Fibroblast of skin of back (primary cell): ENCODE measurements at regions not wholly inside any gene's neighbourhood (a gene's known extent, or its start where the extent isn't known, plus 50 kb on each side); places are given as distances from the start of the nearest gene placed in this dataset.
A peak's percentile ranks its signal among the peaks of the same experiment; 100 is the strongest.
"Not testable (repeated sequence)": the region's sequence is repeated elsewhere in the genome, so short reads cannot be mapped to it uniquely, and the experiment has no call there.

ENCODE experiments used
- DNase-seq: peaks from one replicate; pipeline ENCODE4 v3.0.0-alpha.2; 2013

DNA sequence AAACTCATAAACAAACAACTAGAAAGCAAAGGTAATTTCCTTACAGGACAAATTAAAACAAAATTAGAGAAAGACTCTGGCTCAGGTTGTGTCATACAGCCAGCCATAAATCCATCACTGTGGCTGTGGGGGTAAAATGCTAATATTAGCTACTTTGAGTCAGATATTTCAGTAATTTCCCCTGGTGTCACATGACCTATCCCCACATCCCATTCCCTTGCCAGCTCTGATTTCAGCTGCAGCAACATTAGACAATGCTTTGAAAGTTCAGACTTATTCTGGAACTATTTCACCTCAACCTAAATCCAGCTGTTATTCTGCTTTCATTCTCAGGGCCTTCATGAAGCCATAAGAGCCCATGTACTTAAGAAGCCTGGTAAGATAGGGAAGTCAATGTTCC, 55.3 kb downstream of the RPL10L start:
- DNase-seq: no peak

DNA sequence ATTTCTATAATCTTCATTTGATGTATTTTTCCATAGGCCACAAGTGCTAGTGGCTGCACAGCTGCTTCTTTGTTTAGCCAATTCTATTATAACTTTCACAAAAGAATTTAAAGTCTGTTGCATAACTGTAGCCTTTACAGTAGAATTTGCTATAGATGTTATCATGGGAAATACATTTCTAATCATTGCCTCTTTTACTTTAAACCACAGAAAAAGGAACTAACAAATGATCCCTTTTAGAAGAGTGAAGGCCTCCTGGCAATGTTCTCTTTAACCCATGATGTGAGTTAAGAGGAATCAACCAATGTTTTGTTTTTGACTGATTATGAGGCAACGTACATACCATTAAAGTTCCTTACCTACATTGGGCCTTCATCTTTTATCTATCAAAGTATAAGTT, 68.8 kb downstream of the RPL10L start:
- no peak for DNase-seq

- peak; percentile 37 for DNase-seq
Measured at GRCh38 chr14:46581036-46581671, 70.4 kb downstream of the RPL10L start.

DNA sequence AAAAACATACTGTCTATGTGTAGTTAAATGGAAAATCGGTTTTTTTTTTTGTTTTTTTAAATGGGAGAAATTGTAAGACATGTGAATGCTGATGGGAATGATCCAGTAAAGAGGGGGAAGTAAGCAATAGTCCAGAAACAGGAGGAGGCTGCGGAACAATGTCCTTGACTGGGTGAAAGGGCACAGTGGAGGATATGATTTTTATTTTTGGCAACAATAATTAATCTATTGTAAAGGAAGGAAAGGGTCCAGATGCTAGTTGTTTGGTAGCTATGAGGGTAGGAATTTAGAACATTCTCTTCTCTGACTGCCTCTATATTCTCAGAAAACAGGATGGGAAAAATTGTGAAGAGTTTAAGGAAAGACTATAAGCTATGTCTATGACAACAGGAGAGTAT, 76.6 kb downstream of the RPL10L start:
- no peak for DNase-seq

GRCh38 chr14:46574221-46574977, 77.2 kb downstream of the RPL10L start:
- peak; percentile 67 for DNase-seq

DNA sequence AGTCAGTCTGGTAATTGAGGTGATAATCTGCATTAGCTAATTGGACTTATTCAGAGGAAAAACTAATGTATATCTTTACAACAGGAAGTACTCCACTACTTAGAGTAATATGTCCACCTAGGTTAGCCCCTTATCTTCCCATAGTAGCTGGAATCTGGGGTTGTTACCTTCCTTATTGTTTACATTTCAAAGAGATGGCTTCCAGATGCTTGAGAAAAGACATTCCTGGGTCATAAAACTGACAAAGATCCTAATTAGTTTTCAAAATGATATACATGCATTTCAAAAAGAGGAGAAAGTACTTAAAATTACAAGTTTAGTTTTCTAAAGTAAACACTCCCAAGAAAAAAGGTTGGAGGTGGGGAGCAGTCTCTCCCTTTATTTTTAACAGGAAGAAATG, 78.1 kb downstream of the RPL10L start:
- DNase-seq: no peak

- peak; percentile 87 for DNase-seq
Measured at GRCh38 chr14:46571970-46572369, 79.6 kb downstream of the RPL10L start.

GRCh38 chr14:46568161-46568560, 83.4 kb downstream of the RPL10L start:
- DNase-seq: peak; percentile 34

DNA sequence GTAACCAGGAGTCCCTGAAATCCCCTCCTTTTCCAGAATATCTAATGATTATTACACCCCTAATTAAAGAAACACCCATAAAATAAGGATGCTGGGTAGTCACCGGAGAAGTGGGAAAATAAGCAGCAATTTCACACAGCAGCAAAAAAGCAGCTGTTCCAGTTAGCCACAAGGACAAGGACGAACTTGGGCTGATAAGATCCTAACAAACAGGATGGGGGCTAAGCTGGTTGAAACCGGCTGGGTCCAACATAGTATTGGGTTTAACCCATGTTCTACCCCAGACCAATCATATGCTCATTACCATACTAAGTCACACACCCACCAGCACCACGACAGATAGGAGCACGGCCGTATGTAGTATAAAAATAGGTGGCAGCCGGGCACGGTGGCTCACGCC, 100.7 kb downstream of the RPL10L start:
- no peak for DNase-seq

DNA sequence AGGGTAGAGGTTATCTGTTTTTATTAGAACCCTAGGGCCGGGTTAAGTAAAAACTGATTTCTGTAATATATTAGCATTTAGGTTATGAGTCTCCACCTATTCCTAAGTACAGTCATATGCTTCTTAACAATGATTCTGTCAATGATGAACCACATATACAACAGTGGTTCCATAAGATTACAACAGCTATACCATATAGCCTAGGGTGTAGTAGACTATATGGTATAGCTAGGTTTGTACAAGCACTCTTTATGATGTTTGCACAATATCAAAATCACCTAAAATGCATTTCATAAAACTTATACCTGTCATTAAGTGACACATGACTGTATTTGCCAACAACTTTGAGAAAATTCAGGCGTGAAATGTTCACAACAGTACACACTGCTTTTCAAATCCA, 110.6 kb downstream of the RPL10L start:
- no peak for DNase-seq

DNA sequence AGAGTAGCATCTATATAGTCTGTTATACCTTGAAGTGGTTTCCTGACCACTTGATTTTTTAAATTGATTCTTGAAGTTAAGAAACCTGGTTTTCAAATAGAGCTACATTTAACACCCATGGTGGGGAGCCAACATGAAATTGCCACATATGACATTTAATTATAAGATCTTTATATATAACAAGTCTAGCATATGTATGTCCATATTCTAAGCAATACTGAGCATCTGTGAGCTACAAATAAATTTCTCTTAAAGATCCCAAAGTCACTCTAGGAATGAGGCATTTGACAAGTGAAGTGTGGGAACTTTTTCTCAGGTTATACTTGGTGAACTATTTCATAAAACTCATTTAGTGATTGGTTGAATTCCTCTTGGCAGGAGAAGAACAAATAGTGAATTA, 132.5 kb downstream of the RPL10L start:
- no peak for DNase-seq

GRCh38 chr14:46508752-46509151, 142.8 kb downstream of the RPL10L start:
- DNase-seq: not testable (repeated sequence)

- DNase-seq: no peak
Measured at GRCh38 chr14:46499521-46499920, 152.1 kb downstream of the RPL10L start.

DNA sequence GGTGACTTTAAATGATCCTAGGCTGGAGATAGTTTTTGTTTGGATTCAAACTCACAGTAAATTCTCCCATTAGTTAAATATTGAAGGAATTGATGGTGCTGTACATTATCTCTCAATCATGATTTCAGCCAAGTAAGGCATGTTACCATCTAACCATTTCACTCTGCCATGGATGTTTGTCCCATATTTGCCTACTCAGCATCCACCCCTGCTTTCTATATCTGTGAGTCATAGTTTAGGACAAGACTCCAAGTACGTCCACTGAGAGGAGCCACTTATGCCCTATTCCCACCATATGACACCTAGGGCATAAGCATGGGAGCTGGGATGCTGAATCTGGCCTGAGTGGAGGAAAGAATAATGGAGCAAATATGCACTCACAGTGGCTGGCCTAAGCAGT, 155.2 kb downstream of the RPL10L start:
- DNase-seq: no peak

DNA sequence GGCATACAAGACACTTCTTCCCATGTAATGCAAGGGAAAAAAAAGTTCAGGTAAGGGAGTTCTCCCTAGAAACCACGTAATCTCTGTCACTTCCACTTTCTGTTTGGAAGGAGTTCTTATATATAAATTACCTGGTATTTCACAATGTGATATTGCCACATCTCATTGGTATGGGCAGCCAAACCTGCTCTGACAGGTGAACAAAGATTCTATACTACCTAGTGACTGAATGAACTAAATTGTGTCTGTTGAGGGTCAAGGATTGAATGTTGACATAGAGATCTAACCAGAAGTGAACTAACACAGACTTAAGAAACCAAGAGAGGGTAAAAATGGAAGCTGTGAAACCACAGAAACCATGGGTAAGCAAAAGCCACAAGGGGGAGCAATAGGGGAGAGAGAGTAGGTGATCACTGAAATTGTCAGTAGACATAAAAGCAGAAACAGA, 161.3 kb downstream of the RPL10L start:
- DNase-seq: peak; percentile 0

GRCh38 chr14:46488374-46488773, 163.2 kb downstream of the RPL10L start:
- DNase-seq: no peak

GRCh38 chr14:46487582-46488350, 163.8 kb downstream of the RPL10L start:
- no peak for DNase-seq

DNA sequence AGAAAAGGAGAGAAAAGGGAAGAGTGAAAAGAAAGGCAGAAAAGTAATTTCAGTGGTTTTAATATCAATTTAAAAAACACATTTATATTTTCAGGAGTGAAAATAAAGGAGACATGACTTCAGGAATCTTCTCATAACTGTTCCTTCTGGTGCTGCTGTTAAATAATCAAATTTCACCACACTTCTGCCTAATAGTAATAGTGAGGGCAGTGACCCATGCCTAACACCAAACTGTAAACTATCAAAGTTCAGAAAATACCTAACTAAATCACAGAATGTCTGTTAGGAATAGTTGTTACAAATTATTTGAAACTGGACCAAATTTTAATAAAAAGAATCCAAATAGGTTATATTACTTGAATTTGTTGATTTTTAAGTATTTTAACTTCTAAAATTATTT, 169.4 kb downstream of the RPL10L start:
- no peak for DNase-seq

DNA sequence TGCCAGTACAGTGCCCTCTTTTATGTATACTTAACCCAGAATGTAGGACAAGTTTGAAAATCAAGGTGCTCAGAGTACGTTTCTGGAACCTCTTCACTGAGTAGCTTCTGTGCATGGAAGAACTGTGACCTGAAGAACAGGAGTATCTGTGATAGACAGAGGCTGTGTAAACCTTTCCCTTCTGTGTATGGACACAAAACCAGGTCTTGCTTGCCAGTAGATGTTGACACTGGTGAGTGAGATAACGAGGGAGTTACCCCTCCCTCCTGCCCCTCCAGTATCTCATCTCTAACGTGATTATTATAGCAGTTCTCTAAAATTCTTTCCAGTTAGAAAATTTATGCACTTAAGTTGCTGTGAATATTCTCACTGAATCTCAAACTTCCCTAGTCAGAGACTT, 170.8 kb downstream of the RPL10L start:
- no peak for DNase-seq

DNA sequence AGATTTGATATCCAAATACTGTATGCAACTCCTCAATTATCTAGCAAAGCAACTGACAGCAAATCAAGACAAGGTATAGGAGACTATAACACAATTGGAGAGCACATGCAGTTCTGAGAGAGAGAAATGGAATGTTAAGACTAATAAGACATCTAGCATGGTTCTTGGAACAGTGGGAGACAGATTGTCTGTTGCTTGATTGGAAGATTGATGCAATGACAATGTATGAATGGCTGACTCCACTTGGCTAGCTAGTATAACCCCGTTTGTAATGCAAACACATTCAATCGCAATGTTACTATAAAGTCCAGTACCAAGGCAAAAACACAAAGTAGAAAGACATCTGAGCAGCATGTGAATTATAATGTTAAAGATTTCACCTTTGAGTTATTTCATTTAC, 179.3 kb downstream of the RPL10L start:
- no peak for DNase-seq

DNA sequence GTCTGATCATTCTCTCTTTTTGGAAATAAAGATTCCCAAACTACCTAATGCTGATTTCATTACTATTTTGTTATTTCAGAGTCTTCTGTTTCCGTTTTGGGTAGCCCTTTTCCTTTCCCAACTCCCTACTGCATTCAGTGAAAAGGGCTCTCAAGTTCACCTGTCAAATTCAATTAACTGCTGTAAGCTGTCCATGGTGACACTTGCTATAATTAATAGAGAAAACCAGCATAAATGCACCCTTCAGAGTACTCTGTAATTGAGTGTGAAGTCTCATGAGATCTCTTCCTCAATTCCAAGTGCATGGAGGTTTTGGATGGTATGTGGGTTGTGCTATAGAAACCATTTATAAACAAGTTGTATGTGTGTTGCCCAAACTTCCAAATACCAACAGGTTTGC, 187.2 kb downstream of the RPL10L start:
- no peak for DNase-seq

GRCh38 chr14:46451800-46452199, 199.8 kb downstream of the RPL10L start:
- no peak for DNase-seq

DNA sequence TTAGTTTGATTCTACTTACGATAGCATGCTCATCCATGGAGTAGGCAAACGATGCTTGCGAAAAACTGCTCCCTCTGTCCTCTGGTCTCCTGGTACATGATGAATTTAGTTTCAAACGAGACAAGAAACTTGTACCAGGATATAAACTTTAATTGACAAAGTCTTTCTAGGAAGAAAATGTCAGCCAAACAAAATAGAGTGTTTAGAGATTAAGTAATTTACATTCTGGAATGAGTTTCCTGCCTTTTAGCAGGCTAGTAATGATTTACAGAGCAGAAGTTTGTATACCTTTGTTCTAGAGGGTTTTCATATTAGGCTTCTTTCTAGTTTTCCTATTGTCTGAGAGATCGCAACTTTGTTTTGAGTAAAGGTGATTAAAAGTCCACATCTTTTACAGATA, 206.9 kb downstream of the RPL10L start:
- DNase-seq: no peak

GRCh38 chr14:46433381-46433780, 218.2 kb downstream of the RPL10L start:
- DNase-seq: no peak
